CD4-positive, alpha-beta T cell treated with Interleukin-4 for 1 hour (primary cell): ENCODE measurements at regions not wholly inside any gene's neighbourhood (a gene's known extent, or its start where the extent isn't known, plus 50 kb on each side); places are given as distances from the start of the nearest gene placed in this dataset.

ENCODE experiments used
- DNase-seq, 2 donors: peaks; one replicate each; pipeline ENCODE4 v3.0.0-alpha.2; 2020 to 2022

- no peak for DNase-seq
Measured at GRCh38 chr4:157942017-157942416, 230.8 kb downstream of the GASK1B start.

DNA sequence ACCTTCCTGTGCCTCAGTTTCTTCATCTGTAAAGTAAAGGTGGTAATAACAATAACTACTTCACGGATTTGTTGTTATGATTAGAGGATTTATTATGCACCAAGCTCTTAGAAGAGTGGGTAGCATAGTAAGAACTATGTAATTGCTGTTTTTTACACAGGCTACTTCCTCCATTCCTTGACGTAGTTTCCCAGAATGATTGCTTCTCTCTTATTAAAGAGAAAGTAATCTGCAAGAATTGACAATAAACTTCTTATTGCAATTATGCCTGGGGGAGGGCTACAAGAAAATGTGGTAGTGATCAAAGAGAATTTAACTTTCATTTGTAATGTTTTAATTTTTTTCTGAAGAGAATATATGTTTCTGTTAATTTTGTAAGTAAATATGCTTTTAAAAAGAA is 238.7 kb downstream of the GASK1B start:
- DNase-seq, result no peak

DNA sequence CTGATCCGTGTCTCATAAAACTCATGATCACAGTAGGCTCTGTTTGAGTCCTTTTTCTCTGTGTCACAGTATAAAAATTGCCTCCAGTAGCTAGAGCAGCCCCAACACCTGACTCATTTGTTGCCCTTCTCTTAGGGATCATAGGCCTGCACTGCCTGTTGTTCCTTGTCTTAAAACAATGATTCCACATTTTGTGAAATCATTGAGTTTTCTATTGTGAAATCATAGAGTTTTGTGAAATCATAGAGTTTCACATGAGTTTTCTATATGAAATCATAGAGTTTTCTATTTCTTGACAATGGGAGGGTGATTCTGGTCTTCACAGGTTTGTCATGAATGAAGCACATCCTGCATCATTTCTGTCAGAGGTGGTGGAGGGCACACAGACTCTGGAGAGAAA is 239.9 kb downstream of the GASK1B start:
- no peak for DNase-seq

GRCh38 chr4:157929486-157929885 is 243.3 kb downstream of the GASK1B start:
- no peak for DNase-seq

GRCh38 chr4:157918036-157918832 is 254.6 kb downstream of the GASK1B start:
- no peak for DNase-seq

- no peak for DNase-seq
Measured at GRCh38 chr4:157912212-157912611, 260.6 kb downstream of the GASK1B start.

GRCh38 chr4:157911662-157912061 is 261.2 kb downstream of the GASK1B start:
- no peak for DNase-seq

GRCh38 chr4:157908691-157909090 is 264.1 kb downstream of the GASK1B start:
- DNase-seq, result no peak

DNA sequence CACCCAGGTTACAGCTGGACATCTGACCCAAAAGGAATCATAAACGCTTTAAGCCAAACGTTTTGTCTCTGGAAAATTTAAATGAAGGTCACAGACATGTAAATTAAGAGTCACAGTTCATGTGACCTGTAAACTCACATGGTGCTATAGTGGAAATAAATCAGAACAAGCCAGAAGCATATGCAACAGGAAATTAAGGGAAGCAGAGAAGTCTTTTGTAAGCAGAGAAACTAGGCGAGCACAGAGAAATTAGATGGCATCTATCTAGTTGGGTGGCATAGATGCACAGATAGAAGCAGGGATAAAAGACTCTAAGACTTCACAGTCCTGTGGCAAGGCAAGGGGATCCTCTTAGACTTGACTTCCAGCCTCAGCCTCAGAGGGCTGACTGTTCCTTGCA is 264.8 kb downstream of the GASK1B start:
- DNase-seq, result no peak

- DNase-seq, result no peak
Measured at GRCh38 chr4:157907226-157907946, 265.4 kb downstream of the GASK1B start.

DNA sequence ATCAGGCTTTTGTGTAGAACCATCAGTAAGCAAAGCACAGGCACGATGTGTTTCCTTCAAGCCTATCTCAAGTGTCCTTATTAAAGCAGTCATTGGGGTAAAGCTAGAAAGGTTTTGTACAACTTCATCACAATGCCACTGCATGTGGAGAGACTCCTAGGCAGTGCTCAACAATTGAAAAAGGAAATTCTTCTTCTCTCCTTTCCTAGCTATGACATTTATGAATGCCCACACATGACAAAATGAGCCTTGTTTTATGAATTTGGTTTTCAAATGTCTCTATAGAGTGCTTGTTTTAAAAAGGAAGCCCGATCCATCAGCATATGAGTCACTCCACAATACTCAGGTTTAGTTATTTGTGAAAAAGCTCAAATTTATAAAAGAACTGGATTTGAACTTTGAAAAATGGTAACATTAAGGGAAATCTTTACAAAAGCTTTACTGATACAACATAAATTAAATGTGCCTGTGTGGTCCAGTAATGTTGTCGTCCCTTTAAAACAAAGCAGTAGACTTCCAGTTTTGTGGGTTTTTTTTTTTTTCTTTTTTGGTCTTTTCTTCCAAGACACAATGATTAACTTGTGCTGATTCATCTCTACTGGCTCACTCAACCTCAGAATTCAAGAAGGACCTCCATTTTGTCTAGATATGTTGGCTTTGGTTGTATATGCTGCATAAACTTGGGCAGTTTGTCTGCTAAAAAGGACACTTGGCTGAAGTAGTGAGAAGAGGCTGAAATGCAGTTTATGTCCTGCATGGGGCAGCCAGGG is 273.8 kb downstream of the GASK1B start:
- no peak for DNase-seq

- DNase-seq, result no peak
Measured at GRCh38 chr4:157897855-157898370, 274.9 kb downstream of the GASK1B start.

GRCh38 chr4:157896726-157897125 is 276.1 kb downstream of the GASK1B start:
- no peak for DNase-seq

- no peak for DNase-seq
Measured at GRCh38 chr4:157895205-157895604, 277.6 kb downstream of the GASK1B start.

DNA sequence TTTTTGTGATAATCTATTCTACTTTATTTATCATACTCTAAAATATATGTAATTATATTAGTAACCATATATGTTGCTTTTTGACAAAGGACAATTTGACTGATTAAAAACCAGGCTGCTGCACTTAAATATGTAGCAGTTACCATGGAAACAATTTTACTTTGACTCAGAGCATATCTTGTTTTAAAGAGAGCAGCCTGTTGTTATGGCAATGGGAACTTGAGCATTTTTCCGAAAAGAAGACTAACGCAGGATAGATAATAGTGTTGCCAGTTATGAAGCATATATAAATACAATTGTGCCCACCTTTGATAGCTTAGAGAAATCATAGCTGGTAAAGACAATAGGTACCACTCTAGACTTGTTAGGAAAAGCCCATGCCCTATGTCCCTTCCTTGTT is 283.0 kb downstream of the GASK1B start:
- no peak for DNase-seq

GRCh38 chr4:157888281-157888680 is 284.5 kb downstream of the GASK1B start:
- DNase-seq, result no peak

DNA sequence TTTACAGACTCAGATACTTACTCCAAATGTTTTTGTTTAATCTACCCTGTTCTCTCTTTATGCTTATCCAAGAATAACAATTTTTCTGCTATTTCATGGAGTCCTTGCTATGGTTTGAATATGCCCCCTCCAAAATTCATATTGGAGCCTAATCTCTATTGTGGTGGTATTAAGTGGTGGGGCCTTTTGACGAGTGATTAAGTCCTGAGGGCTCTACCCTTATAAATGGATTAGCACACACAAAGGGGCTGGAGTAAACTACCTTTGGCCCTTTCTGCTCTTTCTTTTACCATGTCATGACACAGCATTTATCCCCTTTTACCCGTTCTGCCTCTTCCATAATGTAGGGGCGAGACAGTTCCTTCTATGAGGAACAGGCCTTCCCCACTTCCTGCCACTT is 285.5 kb downstream of the GASK1B start:
- DNase-seq, result no peak

DNA sequence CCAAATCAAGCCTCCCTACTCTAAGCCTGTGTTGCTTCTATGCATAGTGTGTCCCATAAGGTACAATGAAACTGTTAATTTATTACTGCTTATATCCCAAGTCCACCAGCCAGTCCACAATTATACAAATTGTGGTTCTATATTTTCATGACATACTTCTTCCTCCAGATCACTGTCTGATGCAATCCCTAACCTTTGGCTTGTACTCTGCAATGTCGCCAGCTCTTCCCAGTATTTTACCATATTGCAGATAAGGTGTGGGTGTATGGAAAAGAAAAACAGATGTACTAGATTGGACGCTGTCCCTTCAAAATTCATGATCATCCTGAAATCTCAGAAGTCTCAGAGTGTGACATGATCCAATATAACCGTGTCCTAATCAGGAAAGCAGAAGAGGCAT is 286.2 kb downstream of the GASK1B start:
- DNase-seq, result no peak

GRCh38 chr4:157885811-157886210 is 287.0 kb downstream of the GASK1B start:
- DNase-seq, result no peak

GRCh38 chr4:157882901-157883300 is 289.9 kb downstream of the GASK1B start:
- no peak for DNase-seq

GRCh38 chr4:157880761-157881160 is 292.1 kb downstream of the GASK1B start:
- no peak for DNase-seq

DNA sequence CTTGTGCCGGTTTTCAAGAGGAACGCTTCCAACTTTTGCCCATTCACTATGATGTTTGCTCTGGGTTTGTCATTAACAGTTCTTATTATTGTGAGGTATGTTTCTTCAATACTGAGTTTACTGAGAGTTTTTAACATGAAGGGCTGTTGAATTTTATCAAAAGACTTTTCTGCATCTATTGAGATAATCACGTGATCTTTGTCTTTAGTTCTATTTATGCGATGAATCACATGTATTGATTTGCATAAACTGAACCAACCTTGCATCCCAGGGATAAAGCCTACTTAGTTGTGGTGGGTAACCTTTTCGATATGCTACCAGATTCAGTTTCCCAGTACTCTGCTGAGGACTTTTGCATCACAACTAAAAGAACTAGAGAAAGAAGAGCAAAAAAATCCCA is 318.0 kb downstream of the GASK1B start:
- DNase-seq, result no peak

- DNase-seq, result no peak
Measured at GRCh38 chr4:157840648-157841047, 332.2 kb downstream of the GASK1B start.
